ENCODE measurements at regions not wholly inside any gene's neighbourhood (a gene's known extent, or its start where the extent isn't known, plus 50 kb on each side); places are given as distances from the start of the nearest gene placed in this dataset.
A peak's percentile ranks its signal among the peaks of the same experiment; 100 is the strongest.

GRCh38 chr1:217315346-217315745 is 315.5 kb downstream of the GPATCH2 start:
- peaks cover 7% of the 10 kb centered on the region for H3K27me3 Mint-ChIP-seq (ENCODE audit: unreplicated experiment)
- TF ChIP-seq CTCF (IDR thresholded peaks at IDR 0.05), result no peak
- H3K4me1 Mint-ChIP-seq (ENCODE audit: unreplicated experiment), result no peaks in the 10 kb centered on the region
- no peak for DNase-seq (ENCODE audit: extremely low spot score, unreplicated experiment)
- no peaks in the 10 kb centered on the region for H3K9me3 Mint-ChIP-seq (ENCODE audit: unreplicated experiment)
- no peak overlapping the region for H3K27ac Mint-ChIP-seq (ENCODE audit: unreplicated experiment)
- H3K4me3 Mint-ChIP-seq (ENCODE audit: unreplicated experiment), result no peak overlapping the region
- no peaks in the 10 kb centered on the region for H3K36me3 Mint-ChIP-seq (ENCODE audit: unreplicated experiment)

DNA sequence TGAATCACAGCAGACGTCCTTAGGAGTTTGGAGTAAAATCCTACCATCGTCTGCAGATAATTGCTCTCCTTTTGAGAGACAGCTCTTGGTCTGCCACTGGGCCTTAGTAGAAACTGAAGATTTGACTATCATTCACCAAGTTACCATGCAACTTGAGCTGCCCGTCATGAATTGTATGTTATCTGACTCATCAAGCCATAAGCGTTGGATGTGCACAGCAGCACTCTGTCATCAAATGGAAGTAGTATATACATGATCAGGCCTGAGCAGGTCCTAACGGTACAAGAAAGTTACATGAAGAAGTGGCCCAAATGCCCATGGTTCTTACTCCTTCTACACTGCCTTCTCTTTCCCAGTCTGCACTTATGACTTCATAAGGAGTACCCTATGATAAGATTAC is 317.8 kb downstream of the GPATCH2 start:
- Mint-ChIP-seq H3K36me3 (ENCODE audit: unreplicated experiment) (no peaks in the 10 kb centered on the region), H3K9me3 (ENCODE audit: unreplicated experiment) (no peaks in the 10 kb centered on the region), H3K4me3 (ENCODE audit: unreplicated experiment) (no peak overlapping the region), H3K27me3 (ENCODE audit: unreplicated experiment) (no peaks in the 10 kb centered on the region), H3K27ac (ENCODE audit: unreplicated experiment) (no peak overlapping the region), H3K4me1 (ENCODE audit: unreplicated experiment) (no peaks in the 10 kb centered on the region)
- no peak for TF ChIP-seq CTCF (IDR thresholded peaks at IDR 0.05)
- no peak for DNase-seq (ENCODE audit: extremely low spot score, unreplicated experiment)

DNA sequence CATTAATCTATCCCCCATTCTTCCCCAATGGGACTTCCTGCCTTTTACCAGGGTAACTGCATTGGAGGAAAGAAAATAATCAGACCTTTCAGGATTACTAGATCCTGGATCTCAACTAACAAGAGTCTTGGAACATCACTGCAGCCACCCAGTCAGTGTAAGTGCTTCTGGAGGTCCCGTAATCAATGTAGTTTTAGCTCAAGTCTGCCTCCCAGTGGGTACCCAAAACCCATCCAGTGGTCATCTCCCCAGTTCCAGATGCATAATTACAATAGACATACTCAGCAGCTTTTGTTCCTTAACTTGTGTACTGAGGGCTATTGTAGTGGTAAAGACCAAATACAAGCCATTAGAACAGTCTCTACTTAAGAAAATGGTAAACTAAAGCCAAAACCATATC is 319.1 kb downstream of the GPATCH2 start:
- H3K36me3 Mint-ChIP-seq (ENCODE audit: unreplicated experiment), result no peaks in the 10 kb centered on the region
- no peaks in the 10 kb centered on the region for H3K9me3 Mint-ChIP-seq (ENCODE audit: unreplicated experiment)
- no peak overlapping the region for H3K4me3 Mint-ChIP-seq (ENCODE audit: unreplicated experiment)
- TF ChIP-seq CTCF (IDR thresholded peaks at IDR 0.05), result peak; percentile 8
- no peaks in the 10 kb centered on the region for H3K4me1 Mint-ChIP-seq (ENCODE audit: unreplicated experiment)
- DNase-seq (ENCODE audit: extremely low spot score, unreplicated experiment), result no peak
- H3K27me3 Mint-ChIP-seq (ENCODE audit: unreplicated experiment), result no peaks in the 10 kb centered on the region
- H3K27ac Mint-ChIP-seq (ENCODE audit: unreplicated experiment), result no peak overlapping the region

DNA sequence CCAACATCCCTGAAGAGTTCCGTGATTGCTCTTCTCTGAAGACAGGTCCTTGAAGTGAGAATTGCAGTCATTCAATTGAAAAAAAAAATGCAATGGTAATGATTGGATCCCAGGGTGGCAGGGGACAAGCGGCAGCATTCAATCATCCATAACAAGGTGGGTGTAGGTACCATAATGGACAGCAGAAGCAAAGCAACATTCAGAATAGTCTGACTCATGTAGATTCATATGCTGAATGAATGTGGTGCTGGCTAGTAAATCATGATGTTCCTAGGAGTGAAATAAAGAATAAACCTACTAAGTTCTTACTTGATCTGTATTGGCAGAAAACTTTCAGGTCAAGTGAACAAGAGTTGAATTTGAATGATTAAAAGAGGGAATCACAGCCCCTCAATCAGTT is 319.6 kb downstream of the GPATCH2 start:
- Mint-ChIP-seq H3K36me3 (ENCODE audit: unreplicated experiment) (no peaks in the 10 kb centered on the region), H3K27me3 (ENCODE audit: unreplicated experiment) (no peaks in the 10 kb centered on the region)

DNA sequence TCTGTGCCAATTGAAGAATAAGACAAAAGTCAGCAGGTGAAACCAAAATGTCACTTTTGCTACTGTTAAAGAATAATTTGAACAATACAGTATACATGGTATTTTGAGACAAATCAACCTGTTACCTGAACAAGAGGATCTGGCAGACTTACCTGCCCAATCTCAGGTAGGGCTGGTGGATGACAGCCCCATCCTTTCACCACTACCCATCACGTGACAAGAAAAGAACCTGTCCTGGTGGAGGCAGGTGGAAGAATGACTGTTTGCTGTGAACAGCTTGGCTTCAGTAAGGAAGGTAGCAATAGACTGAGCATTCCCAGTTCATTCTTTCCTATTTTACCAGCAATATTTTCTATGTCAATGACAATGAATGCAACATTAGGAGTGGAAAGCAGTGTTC is 349.6 kb downstream of the GPATCH2 start:
- H3K27me3 Mint-ChIP-seq (ENCODE audit: unreplicated experiment), result peaks cover 10% of the 10 kb centered on the region
- H3K36me3 Mint-ChIP-seq (ENCODE audit: unreplicated experiment), result no peaks in the 10 kb centered on the region
- no peak overlapping the region for H3K4me3 Mint-ChIP-seq (ENCODE audit: unreplicated experiment)
- DNase-seq (ENCODE audit: extremely low spot score, unreplicated experiment), result no peak
- H3K9me3 Mint-ChIP-seq (ENCODE audit: unreplicated experiment), result peaks cover 3% of the 10 kb centered on the region
- no peak overlapping the region for H3K27ac Mint-ChIP-seq (ENCODE audit: unreplicated experiment)
- H3K4me1 Mint-ChIP-seq (ENCODE audit: unreplicated experiment), result peaks cover 3% of the 10 kb centered on the region
- TF ChIP-seq CTCF (IDR thresholded peaks at IDR 0.05), result no peak

More for the DNA sequence above, 319.6 kb downstream of the GPATCH2 start:
- H3K4me3 Mint-ChIP-seq (ENCODE audit: unreplicated experiment), result no peak overlapping the region
- no peak overlapping the region for H3K27ac Mint-ChIP-seq (ENCODE audit: unreplicated experiment)
- no peaks in the 10 kb centered on the region for H3K9me3 Mint-ChIP-seq (ENCODE audit: unreplicated experiment)
- H3K4me1 Mint-ChIP-seq (ENCODE audit: unreplicated experiment), result no peaks in the 10 kb centered on the region
- no peak for DNase-seq (ENCODE audit: extremely low spot score, unreplicated experiment)
- TF ChIP-seq CTCF (IDR thresholded peaks at IDR 0.05), result no peak

Measured in osteocyte (in vitro differentiated cells).